H1 (cell line): ENCODE measurements at regions not wholly inside any gene's neighbourhood (a gene's known extent, or its start where the extent isn't known, plus 50 kb on each side); places are given as distances from the start of the nearest gene placed in this dataset.

ENCODE experiments used
- CTCF ChIA-PET: fragments of 300-600 bp; sonication (Branson Sonifier 250); formaldehyde crosslinking; loops from one replicate; lab custom pipeline; 2021; ENCODE audit not compliant: partially characterized antibody; lab: Charles Lee
- POLR2A ChIA-PET: fragments of 300-600 bp; sonication (Branson Sonifier 250); formaldehyde crosslinking; loops from one replicate; lab custom pipeline; 2021; ENCODE audit warnings: inconsistent platforms; ENCODE audit not compliant: partially characterized antibody; lab: Charles Lee
- DNase-seq, 2 experiments: peaks; one replicate each; pipeline versions ENCODE4 v3.0.0 to v3.0.0-alpha.2; 2010 to 2022; ENCODE audit warnings: low spot score in 2 of 2, low read depth in 1 of 2, mixed read lengths in 1 of 2
- FAIRE-seq: peaks from 2 replicates; lab custom pipeline; 2011; peaks lifted over from hg19 to GRCh38; lab: Jason Lieb, UNC
- H2AFZ ChIP-seq: 2 replicates; pipeline ENCODE4 v1.8.1; 2012; ENCODE audit warnings: low read length, inconsistent platforms
- H2AK5ac ChIP-seq: 2 replicates; pipeline ENCODE4 v1.6.1; 2013; ENCODE audit warnings: low read depth, low read length
- H2BK120ac ChIP-seq: replicated peaks from 2 replicates; pipeline ENCODE3; 2013; ENCODE audit warnings: low read depth, low read length, inconsistent platforms
- H2BK12ac ChIP-seq: 2 replicates; pipeline ENCODE4 v1.6.1; 2013; ENCODE audit warnings: low read depth, low read length
- H2BK15ac ChIP-seq: 2 replicates; pipeline ENCODE4 v1.6.1; 2013; ENCODE audit warnings: low read length
- H2BK20ac ChIP-seq: 2 replicates; pipeline ENCODE4 v1.6.1; 2013; ENCODE audit warnings: low read length
- H2BK5ac ChIP-seq: 2 replicates; pipeline ENCODE4 v1.6.1; 2013; ENCODE audit warnings: low read depth, low read length
- H3K14ac ChIP-seq: 2 replicates; pipeline ENCODE4 v1.6.1; 2013; ENCODE audit warnings: inconsistent platforms; ENCODE audit not compliant: insufficient read length
- H3K18ac ChIP-seq: 2 replicates; pipeline ENCODE4 v1.6.1; 2013; ENCODE audit warnings: low read length; ENCODE audit errors: extremely low read depth
- H3K23ac ChIP-seq: 2 replicates; pipeline ENCODE4 v1.6.1; 2013; ENCODE audit warnings: inconsistent platforms; ENCODE audit not compliant: insufficient read length
- H3K23me2 ChIP-seq: 2 replicates; pipeline ENCODE4 v1.6.1; 2013; ENCODE audit warnings: low read depth, low read length
- H3K27ac ChIP-seq: 2 replicates; pipeline ENCODE4 v1.6.1; 2011; ENCODE audit warnings: low read depth, low read length, inconsistent platforms
- H3K27me3 ChIP-seq, 4 experiments: replicated peaks in 1 of 4; 1 replicate in 1 of 4; 2 replicates in 3 of 4; pipeline versions ENCODE4 v1.6.1 to v1.8.1; 2011 to 2013; ENCODE audit warnings: low read length in 3 of 4, mild to moderate bottlenecking in 3 of 4, inconsistent platforms in 2 of 4, mixed read lengths in 2 of 4, moderate library complexity in 1 of 4; ENCODE audit not compliant: control insufficient read depth in 3 of 4, insufficient read depth in 3 of 4; ENCODE audit errors: extremely low read depth in 1 of 4
- H3K36me3 ChIP-seq, 4 experiments: 2 replicates each; pipeline versions ENCODE4 v1.6.1 to v1.8.1; 2011 to 2013; ENCODE audit warnings: mild to moderate bottlenecking in 4 of 4, low read length in 3 of 4, moderate library complexity in 2 of 4, control low read depth in 1 of 4, inconsistent platforms in 1 of 4; ENCODE audit not compliant: insufficient read depth in 4 of 4, control insufficient read depth in 2 of 4
- H3K4ac ChIP-seq: replicated peaks from 2 replicates; pipeline ENCODE3; 2013; ENCODE audit warnings: low read length, low read depth, mixed read lengths, inconsistent platforms; ENCODE audit not compliant: insufficient read length
- H3K4me1 ChIP-seq, 4 experiments: replicated peaks in 1 of 4; 1 replicate in 1 of 4; 2 replicates in 3 of 4; pipeline versions ENCODE4 v1.6.1 to v1.8.1; 2011 to 2013; ENCODE audit warnings: low read length in 3 of 4, inconsistent platforms in 2 of 4, mixed read lengths in 1 of 4; ENCODE audit not compliant: insufficient read depth in 4 of 4, control insufficient read depth in 3 of 4
- H3K4me2 ChIP-seq, 2 experiments: 2 replicates each; pipeline versions ENCODE4 v1.6.1 to v1.8.1; 2011 to 2013; ENCODE audit warnings: low read depth in 2 of 2, low read length in 2 of 2, control low read depth in 1 of 2, inconsistent platforms in 1 of 2, mild to moderate bottlenecking in 1 of 2; ENCODE audit not compliant: insufficient read depth in 1 of 2
- H3K4me3 ChIP-seq, 4 experiments: fragments of 200-600, 300-600 bp in 1 of 4; sonication (generic), shearing (Covaris generic), sonication (Bioruptor Twin) in 1 of 4; 2 replicates each; pipeline versions ENCODE4 v1.5.1 to v1.8.1; 2011 to 2016; ENCODE audit warnings: low read length in 4 of 4, low read depth in 3 of 4, control low read depth in 2 of 4, inconsistent platforms in 2 of 4, mild to moderate bottlenecking in 2 of 4, mixed read lengths in 1 of 4, moderate library complexity in 1 of 4; ENCODE audit not compliant: insufficient read depth in 2 of 4; ENCODE audit errors: extremely low read depth in 1 of 4
- H3K56ac ChIP-seq: replicated peaks from 2 replicates; pipeline ENCODE3; 2013; ENCODE audit warnings: low read depth, mild to moderate bottlenecking, mixed read lengths, low read length, inconsistent platforms; ENCODE audit not compliant: insufficient read length
- H3K79me1 ChIP-seq: 2 replicates; pipeline ENCODE4 v1.6.1; 2013; ENCODE audit warnings: low read depth, low read length, control low read depth
- H3K79me2 ChIP-seq, 2 experiments: 2 replicates each; pipeline versions ENCODE4 v1.6.1 to v1.8.1; 2012 to 2013; ENCODE audit warnings: low read length in 2 of 2, mild to moderate bottlenecking in 2 of 2, inconsistent platforms in 1 of 2; ENCODE audit not compliant: insufficient read depth in 2 of 2, control insufficient read depth in 1 of 2
- H3K9ac ChIP-seq, 4 experiments: replicated peaks in 1 of 4; 1 replicate in 1 of 4; 2 replicates in 3 of 4; pipeline versions ENCODE4 v1.6.1 to v1.8.1; 2011 to 2013; ENCODE audit warnings: low read depth in 3 of 4, low read length in 3 of 4, control low read depth in 2 of 4, mild to moderate bottlenecking in 2 of 4, moderate library complexity in 2 of 4, inconsistent platforms in 1 of 4; ENCODE audit errors: extremely low read depth in 1 of 4
- H3K9me3 ChIP-seq, 2 experiments: 2 replicates each; pipeline versions ENCODE4 v1.6.1 to v1.8.1; 2012 to 2013; ENCODE audit warnings: mild to moderate bottlenecking in 2 of 2, moderate library complexity in 2 of 2, control low read depth in 1 of 2, inconsistent platforms in 1 of 2, low read depth in 1 of 2, low read length in 1 of 2, mixed read lengths in 1 of 2; ENCODE audit not compliant: insufficient read depth in 2 of 2
- H4K20me1 ChIP-seq, 2 experiments: replicated peaks in 1 of 2; 2 replicates each; pipeline versions ENCODE3 to v1.8.1; 2011 to 2013; ENCODE audit warnings: inconsistent platforms in 2 of 2, low read length in 2 of 2, mild to moderate bottlenecking in 1 of 2; ENCODE audit not compliant: insufficient read depth in 2 of 2, control insufficient read depth in 1 of 2
- H4K5ac ChIP-seq: 2 replicates; pipeline ENCODE4 v1.6.1; 2013; ENCODE audit warnings: low read length, low read depth, mixed read lengths, inconsistent platforms; ENCODE audit not compliant: insufficient read length
- H4K8ac ChIP-seq: 2 replicates; pipeline ENCODE4 v1.8.0; 2013; ENCODE audit warnings: mild to moderate bottlenecking, moderate library complexity, low read length, inconsistent platforms; ENCODE audit not compliant: insufficient read depth; ENCODE audit errors: extremely low read depth
- H4K91ac ChIP-seq: replicated peaks from 2 replicates; pipeline ENCODE3; 2013; ENCODE audit warnings: low read length, mixed read lengths, inconsistent platforms; ENCODE audit not compliant: insufficient read length
- BACH1 ChIP-seq: IDR thresholded peaks from 2 replicates; pipeline ENCODE4 v1.6.1; 2012; ENCODE audit warnings: low read length, improper control_type of control experiment
- BCL11A ChIP-seq, 2 experiments: IDR thresholded peaks; one replicate each; pipeline ENCODE4 v1.6.1; 2011; ENCODE audit warnings: low read depth in 2 of 2, low read length in 2 of 2, mild to moderate bottlenecking in 2 of 2
- CBX8 ChIP-seq: fragments of 300-800, 300-1000 bp; sonication (generic); IDR thresholded peaks from 2 replicates; pipeline ENCODE4 v1.7.1; 2016; ENCODE audit warnings: low read depth, low read length, borderline replicate concordance
- EZH2 ChIP-seq: fragments of 200-600 bp; sonication (generic); IDR thresholded peaks from 2 replicates; pipeline ENCODE4 v1.7.1; 2012; ENCODE audit warnings: low read depth, mild to moderate bottlenecking, moderate library complexity, low read length, inconsistent platforms; ENCODE audit not compliant: severe bottlenecking
- KDM1A ChIP-seq: fragments of 200-600, 300-600 bp; sonication (generic); IDR thresholded peaks from 2 replicates; pipeline ENCODE4 v1.7.1; 2016; ENCODE audit warnings: mild to moderate bottlenecking, low read length, borderline replicate concordance
- KDM5A ChIP-seq: fragments of 200-600 bp; IDR thresholded peaks from 2 replicates; pipeline ENCODE4 v1.7.1; 2012; ENCODE audit warnings: mild to moderate bottlenecking, low read length, inconsistent platforms, mixed read lengths
- MAFK ChIP-seq: IDR thresholded peaks from 2 replicates; pipeline ENCODE4 v1.6.1; 2012; ENCODE audit warnings: low read depth, mild to moderate bottlenecking, improper control_type of control experiment, low read length
- PHF8 ChIP-seq: fragments of 200-600 bp; sonication (generic); conservative IDR thresholded peaks from 2 replicates; pipeline ENCODE4 v1.7.1; 2012; ENCODE audit warnings: low read depth, mild to moderate bottlenecking, inconsistent platforms, low read length, moderate library complexity
- POLR2AphosphoS5 ChIP-seq: IDR thresholded peaks from 2 replicates; pipeline ENCODE4 v1.6.1; 2011; ENCODE audit warnings: low read depth, low read length
- RXRA ChIP-seq: IDR thresholded peaks from 2 replicates; pipeline ENCODE4 v1.6.1; 2011; ENCODE audit warnings: low read depth, mild to moderate bottlenecking, low read length, moderate library complexity; ENCODE audit not compliant: insufficient read depth
- TAF7 ChIP-seq: optimal IDR thresholded peaks from 2 replicates; pipeline ENCODE3; 2011; ENCODE audit warnings: low read depth, mild to moderate bottlenecking, inconsistent platforms, low read length, moderate library complexity, borderline replicate concordance
- WGBS, 2 experiments: shearing (Covaris generic) in 1 of 2; methylation state at CpG; one replicate each; pipeline versions ENCODE4 v1.1.6 to v1.1.7; 2013 to 2015; ENCODE audit warnings: low lambda C conversion rate in 2 of 2, mixed read lengths in 2 of 2, inconsistent platforms in 1 of 2, low coverage in 1 of 2, missing lambda C conversion rate in 1 of 2; ENCODE audit not compliant: insufficient replicate concordance in 2 of 2, insufficient coverage in 1 of 2, insufficient read length in 1 of 2; ENCODE audit errors: extremely low coverage in 1 of 2, missing lambda C conversion rate in 1 of 2; 5-methylcytosine and 5-hydroxymethylcytosine counted together
- TF ChIP-seq, protein P1 (sequence below), 3 experiments: IDR thresholded peaks; 1 replicate in 2 of 3; 2 replicates in 1 of 3; pipeline versions ENCODE4 v1.5.1 to v1.6.1; 2011; ENCODE audit warnings: low read length in 3 of 3, mild to moderate bottlenecking in 3 of 3, inconsistent platforms in 2 of 3, low read depth in 1 of 3, moderate library complexity in 1 of 3; ENCODE audit not compliant: insufficient read depth in 1 of 3; ENCODE audit errors: control extremely low read depth in 1 of 3

DNA sequence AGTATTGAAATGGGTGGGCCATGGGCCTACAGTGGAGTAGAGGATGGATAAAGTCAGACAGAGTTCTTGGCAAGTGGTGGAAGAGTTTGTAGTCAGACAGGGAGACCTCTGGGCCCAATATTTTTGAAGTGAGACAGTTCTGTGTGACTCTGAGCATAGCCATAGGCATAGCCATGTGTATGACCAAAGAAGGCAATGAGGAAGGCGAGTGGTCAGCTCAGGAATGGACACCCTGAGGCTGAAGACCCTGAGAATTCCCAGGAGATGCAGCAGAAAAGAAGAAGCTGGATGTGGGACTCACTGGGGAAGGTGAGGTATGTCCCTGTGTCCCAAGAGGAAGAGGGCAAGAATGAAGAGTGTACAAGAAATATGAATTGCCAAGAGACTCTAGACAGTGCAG, 210.6 kb upstream of the IRF2BP2 start:
- H2BK12ac ChIP-seq: no peak overlapping the region
- TF ChIP-seq KDM1A (no peak), TAF7 (no peak), PHF8 (no peak), POLR2AphosphoS5 (no peak), CBX8 (no peak), KDM5A (no peak), EZH2 (no peak), RXRA (no peak), BACH1 (no peak), BCL11A (IDR thresholded peaks at IDR 0.05; ENCODE audit: low read depth in 2 of 2, low read length in 2 of 2) (no peak), MAFK (no peak)
- TF ChIP-seq, protein P1, sequence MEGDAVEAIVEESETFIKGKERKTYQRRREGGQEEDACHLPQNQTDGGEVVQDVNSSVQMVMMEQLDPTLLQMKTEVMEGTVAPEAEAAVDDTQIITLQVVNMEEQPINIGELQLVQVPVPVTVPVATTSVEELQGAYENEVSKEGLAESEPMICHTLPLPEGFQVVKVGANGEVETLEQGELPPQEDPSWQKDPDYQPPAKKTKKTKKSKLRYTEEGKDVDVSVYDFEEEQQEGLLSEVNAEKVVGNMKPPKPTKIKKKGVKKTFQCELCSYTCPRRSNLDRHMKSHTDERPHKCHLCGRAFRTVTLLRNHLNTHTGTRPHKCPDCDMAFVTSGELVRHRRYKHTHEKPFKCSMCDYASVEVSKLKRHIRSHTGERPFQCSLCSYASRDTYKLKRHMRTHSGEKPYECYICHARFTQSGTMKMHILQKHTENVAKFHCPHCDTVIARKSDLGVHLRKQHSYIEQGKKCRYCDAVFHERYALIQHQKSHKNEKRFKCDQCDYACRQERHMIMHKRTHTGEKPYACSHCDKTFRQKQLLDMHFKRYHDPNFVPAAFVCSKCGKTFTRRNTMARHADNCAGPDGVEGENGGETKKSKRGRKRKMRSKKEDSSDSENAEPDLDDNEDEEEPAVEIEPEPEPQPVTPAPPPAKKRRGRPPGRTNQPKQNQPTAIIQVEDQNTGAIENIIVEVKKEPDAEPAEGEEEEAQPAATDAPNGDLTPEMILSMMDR (IDR thresholded peaks at IDR 0.05; ENCODE audit: control extremely low read depth in 1 of 3, insufficient read depth in 1 of 3, low read depth in 1 of 3, low read length in 3 of 3): no peak

More for the DNA sequence above, 210.6 kb upstream of the IRF2BP2 start:
- CTCF ChIA-PET: no interaction called here
- Histone ChIP-seq H3K23me2 (no peaks in the 10 kb centered on the region), H3K36me3 (no peaks in the 10 kb centered on the region), H3K4me2 (no peak overlapping the region), H4K8ac (0 out of 2 replicates have a peak overlapping the region, but pooled peaks have one; percentile 68), H3K79me1 (no peaks in the 10 kb centered on the region), H3K18ac (no peak overlapping the region), H3K79me2 (no peaks in the 10 kb centered on the region), H2BK15ac (no peak overlapping the region), H2BK20ac (no peak overlapping the region), H2BK5ac (no peak overlapping the region), H3K14ac (no peak overlapping the region), H3K23ac (no peak overlapping the region), H3K4me1 (no peaks in the 10 kb centered on the region), H4K5ac (no peak overlapping the region), H3K9ac (no peak overlapping the region), H3K56ac (no peak overlapping the region), H3K4me3 (no peak overlapping the region), H3K4ac (no peak overlapping the region), H2AK5ac (no peak overlapping the region), H4K91ac (no peak overlapping the region), H3K27ac (no peak overlapping the region), H2BK120ac (no peak overlapping the region), H3K9me3 (no peaks in the 10 kb centered on the region), H3K27me3 (no peaks in the 10 kb centered on the region), H2AFZ (no peak overlapping the region), H4K20me1 (no peaks in the 10 kb centered on the region)
- FAIRE-seq (no peak), DNase-seq (no peak)
- POLR2A ChIA-PET: no interaction called here
- WGBS, 2 experiments: 100% methylated on average over 1 of the region's 1 CpG; no CpG with 5 or more reads in 1 of the 2 experiments
